HL-60 (cell line): ENCODE measurements at regions not wholly inside any gene's neighbourhood (a gene's known extent, or its start where the extent isn't known, plus 50 kb on each side); places are given as distances from the start of the nearest gene placed in this dataset.

Experiments
- DNase-seq, 2 experiments: peaks; one replicate each; pipeline ENCODE4 v3.0.0-alpha.2; 2010 to 2020; ENCODE audit warnings: low read depth in 1 of 2, low spot score in 1 of 2
- H3K27ac ChIP-seq: fragments of 250-450 bp; sonication (Bioruptor Pico); replicated peaks from 2 replicates; pipeline ENCODE4 v1.5.1; 2020; ENCODE audit warnings: mild to moderate bottlenecking, moderate library complexity
- H3K27me3 ChIP-seq: fragments of 250-450 bp; sonication (Bioruptor Pico); 2 replicates; pipeline ENCODE4 v1.5.1; 2021; ENCODE audit warnings: mild to moderate bottlenecking, moderate library complexity; ENCODE audit not compliant: insufficient read depth, poor library complexity, severe bottlenecking
- H3K4me3 ChIP-seq: replicated peaks from 2 replicates; pipeline ENCODE4 v1.5.1; 2011; ENCODE audit warnings: mild to moderate bottlenecking, control low read depth, low read length; ENCODE audit not compliant: insufficient read depth
- CTCF ChIP-seq: IDR thresholded peaks from one replicate; pipeline ENCODE4 v1.5.1; 2011; ENCODE audit warnings: low read length, control low read depth, inconsistent platforms; ENCODE audit not compliant: insufficient read depth
- GABPA ChIP-seq: IDR thresholded peaks from 2 replicates; pipeline ENCODE4 v1.6.1; 2012; ENCODE audit warnings: low read depth
- POLR2AphosphoS5 ChIP-seq: IDR thresholded peaks from 2 replicates; pipeline ENCODE4 v1.6.1; 2012; ENCODE audit warnings: low read depth
- REST ChIP-seq: IDR thresholded peaks from 2 replicates; pipeline ENCODE4 v1.6.1; 2012; ENCODE audit warnings: low read depth; ENCODE audit not compliant: insufficient replicate concordance
- SPI1 ChIP-seq: IDR thresholded peaks from 2 replicates; pipeline ENCODE4 v1.6.1; 2012; ENCODE audit warnings: low read depth, mild to moderate bottlenecking, borderline replicate concordance

- Histone ChIP-seq H3K4me3 (no peak overlapping the region), H3K27ac (no peak overlapping the region), H3K27me3 (no peaks in the 10 kb centered on the region)
- no peak for DNase-seq
- TF ChIP-seq POLR2AphosphoS5, result no peak
- TF ChIP-seq REST, result no peak
- TF ChIP-seq SPI1, result no peak
These were observed 1043.9 kb upstream of the EPHA7 start for GRCh38 chr6:94463306-94463705.

- H3K4me3 ChIP-seq, result no peak overlapping the region
- TF ChIP-seq CTCF, result no peak
- no peak for TF ChIP-seq GABPA
- no peak for TF ChIP-seq REST
- TF ChIP-seq POLR2AphosphoS5, result no peak
- TF ChIP-seq SPI1, result no peak
- no peak overlapping the region for H3K27ac ChIP-seq
- no peak for DNase-seq
- no peaks in the 10 kb centered on the region for H3K27me3 ChIP-seq
These were observed 1042.9 kb upstream of the EPHA7 start for GRCh38 chr6:94462231-94462630.

GRCh38 chr6:94456266-94456665, 1036.9 kb upstream of the EPHA7 start:
- DNase-seq, result no peak
- TF ChIP-seq REST (no peak), GABPA (no peak), POLR2AphosphoS5 (no peak), CTCF (no peak), SPI1 (no peak)
- no peaks in the 10 kb centered on the region for H3K27me3 ChIP-seq
- no peak overlapping the region for H3K4me3 ChIP-seq
- no peak overlapping the region for H3K27ac ChIP-seq

- TF ChIP-seq GABPA, result no peak
- TF ChIP-seq SPI1, result no peak
- no peak for TF ChIP-seq CTCF
- TF ChIP-seq POLR2AphosphoS5, result no peak
- no peak for TF ChIP-seq REST
- no peaks in the 10 kb centered on the region for H3K27me3 ChIP-seq
- H3K4me3 ChIP-seq, result no peak overlapping the region
- H3K27ac ChIP-seq, result no peak overlapping the region
- no peak for DNase-seq
These were observed 1034.9 kb upstream of the EPHA7 start for GRCh38 chr6:94454231-94454630.
